H1 (cell line): ENCODE measurements at regions not wholly inside any gene's neighbourhood (a gene's known extent, or its start where the extent isn't known, plus 50 kb on each side); places are given as distances from the start of the nearest gene placed in this dataset.

Source experiments
- ASH2L ChIP-seq: fragments of 200-600, 300-600 bp; sonication (generic); IDR thresholded peaks from one replicate; pipeline ENCODE4 v1.7.1; 2017; ENCODE audit warnings: low read length
- SP1 ChIP-seq: IDR thresholded peaks from 2 replicates; pipeline ENCODE4 v1.6.1; 2011; ENCODE audit warnings: low read depth, low read length
- YY1 ChIP-seq: IDR thresholded peaks from 2 replicates; pipeline ENCODE4 v1.6.1; 2011; ENCODE audit warnings: low read depth, mild to moderate bottlenecking, low read length
- ZNF274 ChIP-seq: IDR thresholded peaks from 2 replicates; pipeline ENCODE4 v1.7.0; 2012; ENCODE audit warnings: low read length, borderline replicate concordance; ENCODE audit errors: extremely low read depth

GRCh38 chr2:147083664-147084063, 761.2 kb upstream of the ACVR2A start (continued):
- no peak for TF ChIP-seq YY1
- no peak for TF ChIP-seq ASH2L
- TF ChIP-seq ZNF274, result no peak
- no peak for TF ChIP-seq SP1
